ENCODE measurements at regions not wholly inside any gene's neighbourhood (a gene's known extent, or its start where the extent isn't known, plus 50 kb on each side); places are given as distances from the start of the nearest gene placed in this dataset.
"Not testable (repeated sequence)": the region's sequence is repeated elsewhere in the genome, so short reads cannot be mapped to it uniquely, and the experiment has no call there.

DNA sequence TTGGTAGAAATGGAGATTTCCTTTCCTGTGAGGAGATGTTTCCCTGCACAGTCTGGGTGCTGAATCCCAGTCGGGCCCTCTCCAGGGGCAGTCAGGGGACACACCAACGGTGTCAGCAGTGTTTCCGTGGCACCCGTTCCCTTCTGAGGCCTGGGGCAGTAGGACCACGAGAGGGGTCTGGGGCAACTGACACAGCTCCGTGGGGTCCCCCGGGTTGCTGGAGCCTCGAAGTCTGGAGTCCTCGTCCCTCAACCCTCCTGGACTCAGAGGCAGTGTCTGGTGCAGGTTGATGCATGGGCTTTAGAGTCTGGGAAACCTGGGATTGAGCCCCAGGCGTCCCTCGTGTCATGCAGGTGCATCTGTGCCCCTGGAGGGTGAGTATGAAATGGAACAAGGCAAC, 327.3 kb downstream of the ADGRD1 start:
- no peaks in the 10 kb centered on the region for H3K36me3 ChIP-seq
- no peak overlapping the region for H3K4me3 ChIP-seq
- TF ChIP-seq Cebpa-rat (IDR thresholded peaks at IDR 0.05), result no peak
- H3K4me2 ChIP-seq, result no peak overlapping the region
- H3K27ac ChIP-seq, result no peak overlapping the region
- no peaks in the 10 kb centered on the region for H3K27me3 ChIP-seq
- H3K9me3 ChIP-seq, result no peaks in the 10 kb centered on the region
- no peaks in the 10 kb centered on the region for H4K20me1 ChIP-seq
- no peak overlapping the region for H3K9ac ChIP-seq
- peaks cover 12% of the 10 kb centered on the region for H3K4me1 ChIP-seq

DNA sequence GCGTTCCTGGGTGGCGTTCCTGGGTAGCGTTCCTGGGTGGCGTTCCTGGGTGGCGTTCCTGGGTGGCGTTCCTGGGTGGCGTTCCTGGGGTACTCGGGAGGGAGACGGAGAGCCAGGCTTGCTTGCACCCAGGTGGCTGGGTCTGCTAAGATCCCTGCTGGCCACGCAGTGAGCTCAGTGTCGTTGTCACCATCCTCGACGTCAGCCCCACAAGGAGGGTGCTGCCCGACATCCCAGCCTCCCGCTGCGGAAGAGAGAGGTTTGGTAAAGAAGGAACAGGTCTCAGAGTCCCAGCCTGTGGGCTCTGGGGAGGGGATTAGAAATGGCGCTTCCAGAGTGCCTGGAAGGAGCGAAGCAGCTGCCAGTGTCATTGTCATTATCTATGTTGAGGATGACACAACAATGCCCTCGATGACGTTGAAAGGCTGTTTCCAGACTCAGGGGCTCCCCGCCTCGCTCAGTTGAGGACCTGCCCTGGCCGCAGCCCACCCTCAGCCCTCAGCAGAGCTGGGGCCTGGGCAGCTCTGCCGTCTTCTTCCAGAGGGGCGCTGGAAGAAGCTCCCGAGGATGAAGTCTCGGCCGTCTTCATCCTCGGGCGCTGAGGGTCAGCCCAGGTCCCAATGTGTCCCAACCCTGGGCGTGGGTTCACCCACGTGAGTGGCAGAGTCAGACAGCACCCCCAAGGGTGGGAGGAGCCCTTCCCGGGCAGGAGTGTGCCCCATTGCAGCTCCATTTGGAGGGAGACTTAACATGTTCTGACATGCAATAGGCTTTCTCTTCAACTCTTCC, 328.8 kb downstream of the ADGRD1 start:
- no peak overlapping the region for H3K9ac ChIP-seq
- no peaks in the 10 kb centered on the region for H3K9me3 ChIP-seq
- H3K4me2 ChIP-seq, result no peak overlapping the region
- H4K20me1 ChIP-seq, result no peaks in the 10 kb centered on the region
- no peak for TF ChIP-seq Cebpa-rat (IDR thresholded peaks at IDR 0.05)
- H3K4me1 ChIP-seq, result peaks cover 12% of the 10 kb centered on the region
- H3K27ac ChIP-seq, result no peak overlapping the region
- no peak overlapping the region for H3K4me3 ChIP-seq
- H3K27me3 ChIP-seq, result no peaks in the 10 kb centered on the region
- H3K36me3 ChIP-seq, result no peaks in the 10 kb centered on the region

DNA sequence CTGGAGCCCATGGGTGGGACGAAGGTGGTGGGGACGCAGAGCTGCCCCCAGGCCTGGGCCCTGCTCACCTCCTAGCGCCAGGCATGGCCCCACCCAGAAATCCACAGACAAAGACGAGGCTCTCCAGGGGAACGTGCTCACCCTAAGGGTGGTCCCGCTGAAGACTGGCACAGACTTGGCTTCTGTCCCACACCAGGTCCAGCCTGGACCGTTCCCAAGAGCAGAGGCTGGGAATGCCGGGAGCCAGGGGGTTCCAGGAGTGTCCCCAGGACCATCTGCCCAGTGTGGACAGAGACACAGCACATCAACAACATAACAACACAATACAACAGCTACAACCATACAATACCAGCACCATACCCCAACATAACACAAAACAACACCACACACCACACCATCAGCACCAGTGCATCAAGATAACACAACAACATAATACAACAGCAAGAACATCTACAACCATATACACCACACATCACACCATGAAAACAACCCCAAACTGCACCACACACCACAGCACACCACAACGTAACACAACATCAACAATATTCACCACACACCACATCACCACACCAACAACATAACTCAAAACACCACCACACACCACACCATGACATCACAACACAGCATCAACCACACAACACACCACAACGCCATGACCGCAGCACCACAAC, 329.6 kb downstream of the ADGRD1 start:
- no peaks in the 10 kb centered on the region for H3K9me3 ChIP-seq
- H3K27me3 ChIP-seq, result no peaks in the 10 kb centered on the region
- no peak overlapping the region for H3K9ac ChIP-seq
- no peaks in the 10 kb centered on the region for H4K20me1 ChIP-seq
- H3K36me3 ChIP-seq, result no peaks in the 10 kb centered on the region
- TF ChIP-seq Cebpa-rat (IDR thresholded peaks at IDR 0.05), result no peak
- H3K4me2 ChIP-seq, result no peak overlapping the region
- no peak overlapping the region for H3K27ac ChIP-seq
- no peak overlapping the region for H3K4me3 ChIP-seq
- H3K4me1 ChIP-seq, result peaks cover 12% of the 10 kb centered on the region

DNA sequence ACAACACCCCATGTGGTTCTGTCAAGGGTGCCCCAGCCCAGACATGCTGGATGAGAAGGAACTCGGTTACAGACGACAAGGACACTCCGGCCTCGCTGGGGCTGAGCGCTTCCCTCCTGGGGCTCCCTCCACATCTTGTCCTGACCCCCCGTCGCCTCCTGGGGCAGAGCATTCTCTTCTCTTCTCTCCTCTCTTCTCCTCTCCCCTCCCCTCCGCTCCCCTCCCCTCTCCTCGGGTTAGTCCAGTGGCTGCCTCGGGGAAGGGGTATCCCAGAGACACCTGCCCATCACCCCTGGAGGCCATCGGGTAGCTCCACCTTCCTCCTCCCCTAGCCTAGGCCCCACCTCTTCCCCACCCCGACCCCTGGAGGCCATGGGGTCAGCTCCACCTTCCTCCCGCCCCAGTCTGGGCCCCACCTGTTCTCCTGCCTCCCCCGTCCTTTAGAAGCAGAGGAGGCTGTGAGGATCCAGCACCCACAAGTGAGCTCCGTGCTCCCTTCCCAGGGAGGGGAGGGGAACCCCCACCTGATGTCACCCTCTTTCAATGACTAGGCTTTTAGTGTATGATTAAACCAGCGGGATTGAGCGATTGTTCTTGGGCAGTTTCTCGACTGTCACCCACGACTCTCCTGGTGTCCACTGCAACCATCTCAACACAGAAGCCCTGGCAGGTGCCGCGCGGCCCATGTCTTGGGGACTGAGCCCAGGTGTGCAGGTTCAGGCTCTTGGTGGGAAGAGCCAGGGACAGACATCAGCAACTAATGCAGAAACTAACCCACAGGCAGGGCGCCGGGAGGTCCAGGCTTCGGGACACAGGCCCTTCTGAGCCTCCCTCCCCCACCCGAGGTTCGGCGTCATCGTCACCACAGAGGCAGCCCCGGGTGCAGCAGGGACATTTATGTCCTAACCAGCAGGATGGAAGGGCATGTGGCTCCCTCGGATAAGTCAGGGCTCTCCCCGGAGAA, 330.4 kb downstream of the ADGRD1 start:
- Histone ChIP-seq H3K4me1 (peaks cover 12% of the 10 kb centered on the region), H3K27ac (peak overlapping the region; percentile 66; the same call in 1 of the 2 replicates), H3K4me2 (peak overlapping the region; percentile 76)

DNA sequence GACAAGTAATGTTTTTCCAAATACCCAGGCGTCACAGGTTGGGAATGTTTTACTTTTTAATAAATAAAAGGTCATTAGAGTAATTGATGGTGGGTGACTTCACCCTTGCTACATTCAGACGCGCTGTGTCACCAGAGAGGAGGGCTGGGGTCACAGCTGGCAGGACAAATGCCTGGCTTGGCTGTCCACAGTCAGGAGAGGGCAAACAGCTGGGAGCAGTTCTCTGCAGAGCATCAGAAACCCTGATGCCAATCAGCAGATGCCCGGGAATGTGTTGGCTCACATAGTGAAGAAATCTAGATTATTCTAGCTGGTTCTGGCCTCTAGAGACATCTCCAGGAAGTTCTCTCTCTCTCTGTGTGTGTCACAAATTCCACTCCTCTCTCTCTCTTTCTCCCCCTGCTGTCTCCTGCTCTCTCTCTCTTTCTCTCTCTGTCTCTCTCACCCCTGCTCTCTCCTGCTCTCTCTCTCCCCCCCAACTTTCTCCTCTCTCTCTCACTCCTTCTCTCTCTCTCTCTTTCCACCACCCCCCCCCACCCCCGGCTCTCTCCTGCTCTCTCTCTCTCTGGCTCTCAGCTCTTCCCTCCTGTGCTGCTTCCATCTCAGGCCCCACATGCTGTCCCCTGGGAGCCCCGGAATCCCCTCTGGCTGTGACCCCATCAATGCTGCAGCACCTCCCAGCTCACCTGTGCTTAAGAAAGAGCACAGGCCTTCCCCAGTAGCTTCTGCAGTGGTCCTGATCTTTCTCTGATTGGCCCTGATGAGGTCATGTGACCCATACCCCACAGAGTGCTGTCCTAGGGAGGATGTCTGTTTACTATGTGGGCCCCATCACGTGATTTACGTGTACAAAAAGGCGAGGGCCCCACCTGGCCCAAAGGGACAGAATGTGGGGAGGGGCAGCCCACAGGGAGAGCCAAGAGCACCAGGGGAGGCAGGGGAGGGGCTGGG, 331.5 kb downstream of the ADGRD1 start:
- not testable (repeated sequence) for H3K9ac ChIP-seq, H3K4me3 ChIP-seq, H4K20me1 ChIP-seq, H3K36me3 ChIP-seq, H3K9me3 ChIP-seq, H3K27me3 ChIP-seq
- Histone ChIP-seq H3K4me1 (peaks cover 12% of the 10 kb centered on the region), H3K4me2 (peak overlapping the region; percentile 76), H3K27ac (peak overlapping the region; percentile 66)

More for the DNA sequence above, 330.4 kb downstream of the ADGRD1 start:
- not testable (repeated sequence) for H3K36me3 ChIP-seq, H4K20me1 ChIP-seq, H3K4me3 ChIP-seq, H3K9me3 ChIP-seq, H3K27me3 ChIP-seq, H3K9ac ChIP-seq

DNA sequence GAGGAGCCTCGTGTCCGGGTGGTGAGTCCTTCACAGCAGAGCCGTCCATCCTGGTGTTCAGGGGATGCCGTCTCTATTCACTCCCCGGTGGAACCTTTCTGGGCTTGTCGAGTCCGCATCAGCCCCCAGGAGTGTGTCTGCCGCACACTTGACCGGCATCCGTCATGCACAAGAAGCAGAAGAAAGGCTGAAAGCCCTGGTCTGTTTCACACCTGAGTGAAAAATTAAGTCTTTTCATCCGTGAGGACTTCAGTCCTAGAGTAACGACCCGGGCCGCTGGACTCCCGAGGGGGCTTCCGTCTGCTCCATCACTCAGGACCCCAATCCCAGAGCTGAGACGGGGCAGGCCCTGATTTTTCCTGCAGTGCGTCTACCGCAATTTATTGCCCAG, 332.2 kb downstream of the ADGRD1 start:
- H3K4me3 ChIP-seq, H3K9me3 ChIP-seq, H3K27me3 ChIP-seq, H4K20me1 ChIP-seq, H3K9ac ChIP-seq, H3K36me3 ChIP-seq, H3K4me2 ChIP-seq, H3K27ac ChIP-seq: not testable (repeated sequence)
- peaks cover 12% of the 10 kb centered on the region for H3K4me1 ChIP-seq

DNA sequence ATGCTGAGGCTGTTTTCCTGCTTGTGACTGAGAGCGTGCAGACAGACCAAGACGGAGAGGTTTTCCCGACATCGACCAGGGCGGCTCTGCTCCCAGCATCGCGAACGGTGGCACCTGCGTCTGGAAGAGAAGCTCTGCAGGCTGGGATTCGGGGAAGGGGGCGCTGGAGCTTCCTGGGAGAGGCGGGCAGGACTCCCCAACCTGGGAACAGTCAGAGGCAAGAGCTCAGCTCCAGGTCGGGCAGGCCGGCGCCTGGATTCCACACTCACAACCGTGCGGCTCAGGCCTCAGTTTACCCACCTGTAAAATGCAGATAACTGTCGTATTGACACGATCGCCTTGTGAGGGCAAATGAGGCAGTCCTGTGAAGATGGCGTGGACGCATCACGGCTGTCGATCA, 332.6 kb downstream of the ADGRD1 start:
- not testable (repeated sequence) for H3K4me2 ChIP-seq, H3K9ac ChIP-seq, H3K36me3 ChIP-seq, H3K9me3 ChIP-seq, H3K27ac ChIP-seq, H3K27me3 ChIP-seq, H4K20me1 ChIP-seq, H3K4me3 ChIP-seq
- H3K4me1 ChIP-seq, result peaks cover 12% of the 10 kb centered on the region

DNA sequence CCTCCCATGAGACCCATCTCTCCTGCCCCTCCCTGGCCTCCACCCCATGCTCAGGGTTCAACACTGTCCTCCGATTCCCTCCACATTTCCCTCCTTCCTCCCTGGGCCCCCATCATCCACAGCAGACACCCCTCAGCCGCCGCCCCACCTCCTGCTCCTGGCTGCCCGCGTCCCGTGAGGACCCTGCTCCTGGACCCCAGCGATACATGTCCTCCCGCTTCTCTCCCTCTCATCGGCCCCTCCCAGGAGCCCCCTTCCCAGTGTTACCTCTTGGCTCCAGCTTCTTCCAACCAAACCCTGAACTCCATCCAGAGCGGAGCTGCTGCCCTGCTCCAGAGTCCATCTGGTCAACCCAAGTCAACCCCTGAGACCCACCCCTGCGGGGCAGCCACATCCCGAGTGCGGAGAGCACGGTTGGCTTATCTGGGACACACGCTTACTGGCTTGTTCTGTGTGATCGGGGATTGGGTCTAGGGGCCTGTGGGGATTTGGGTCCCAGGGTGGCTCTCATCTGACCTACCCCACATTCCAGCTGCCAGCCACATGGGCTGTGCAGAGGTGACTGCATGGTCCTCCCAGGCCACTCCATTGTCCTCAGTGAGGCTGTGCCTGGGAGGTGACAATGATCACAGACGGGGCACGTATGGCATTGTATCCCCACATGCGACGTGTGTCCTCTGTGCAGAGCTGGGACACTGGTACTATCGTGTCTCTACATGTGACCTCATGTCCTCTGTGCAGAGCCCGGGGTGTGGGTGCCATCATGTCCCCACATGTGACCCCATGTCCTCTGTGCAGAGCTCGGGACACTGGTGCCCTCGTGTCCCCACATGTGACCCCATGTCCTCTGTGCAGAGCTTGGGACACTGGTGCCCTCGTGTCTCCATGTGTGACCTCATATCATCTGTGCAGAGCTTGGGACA, 333.6 kb downstream of the ADGRD1 start:
- Histone ChIP-seq H3K9me3 (no peaks in the 10 kb centered on the region), H3K9ac (no peak overlapping the region), H3K4me3 (no peak overlapping the region), H3K36me3 (no peaks in the 10 kb centered on the region), H4K20me1 (no peaks in the 10 kb centered on the region), H3K4me1 (peaks cover 12% of the 10 kb centered on the region), H3K27ac (no peak overlapping the region), H3K4me2 (no peak overlapping the region), H3K27me3 (no peaks in the 10 kb centered on the region)
- no peak for TF ChIP-seq Cebpa-rat (IDR thresholded peaks at IDR 0.05)

All from BLaER1 (cell line).